Spleen (tissue), 7 donors: ENCODE measurements at regions not wholly inside any gene's neighbourhood (a gene's known extent, or its start where the extent isn't known, plus 50 kb on each side); places are given as distances from the start of the nearest gene placed in this dataset.

Experiments
- CTCF ChIP-seq, 11 experiments: fragments of 200-600 bp in 7 of 11; fragments of 450-650 bp in 4 of 11; sonication (generic) in 4 of 11; IDR thresholded peaks in 8 of 11; conservative IDR thresholded peaks in 3 of 11; 1 replicate in 7 of 11; 2 replicates in 4 of 11; pipeline versions ENCODE4 v1.4.0 to v1.8.0; 2016 to 2021; ENCODE audit warnings: antibody characterized with exemption in 11 of 11, inconsistent platforms in 4 of 11, mild to moderate bottlenecking in 1 of 11
- POLR2A ChIP-seq, 3 donors: fragments of 450-650 bp; IDR thresholded peaks; one replicate each; pipeline ENCODE4 v1.5.1; 2017; ENCODE audit warnings: antibody characterized with exemption in 3 of 3, mild to moderate bottlenecking in 1 of 3
- POLR2AphosphoS5 ChIP-seq, 3 donors: sonication (generic); formaldehyde crosslinking; IDR thresholded peaks; one replicate each; pipeline ENCODE4 v1.5.1; 2017; ENCODE audit warnings: antibody characterized with exemption in 3 of 3
- donor health status: DM: no; HTN: no; CAD: no; lungs with moderate emphysema.
- donor health status: DM: no; HTN: no; CAD: no.
- donor health status: DM: no; HTN: no; CAD: no.

DNA sequence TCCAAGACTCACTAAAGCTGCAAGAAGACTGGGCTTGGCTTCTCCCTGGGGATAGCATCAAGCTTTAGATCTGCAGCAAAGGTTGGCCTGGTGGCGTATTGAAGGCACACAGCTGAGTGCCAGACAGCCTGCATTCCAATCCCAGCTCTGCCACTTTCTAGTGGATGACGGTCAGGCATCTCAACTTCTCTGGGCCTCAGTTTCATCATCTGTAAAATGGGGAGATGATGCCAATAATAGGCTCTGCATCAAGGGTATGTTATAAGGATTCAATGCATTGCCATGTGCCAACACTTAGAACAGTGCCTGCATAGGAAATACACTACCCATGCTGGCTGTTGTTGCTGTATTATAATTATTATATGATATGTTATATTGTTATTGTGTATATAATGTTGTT lies 220.4 kb downstream of the NPHP4 start:
- TF ChIP-seq CTCF (IDR thresholded peaks at IDR 0.05 in 8 of 11, conservative IDR thresholded peaks at IDR 0.05 in 3 of 11) (no peak), POLR2AphosphoS5 (IDR thresholded peaks at IDR 0.05) (no peak), POLR2A (IDR thresholded peaks at IDR 0.05) (no peak)
